Neural progenitor cell (in vitro differentiated cells): ENCODE measurements at regions not wholly inside any gene's neighbourhood (a gene's known extent, or its start where the extent isn't known, plus 50 kb on each side); places are given as distances from the start of the nearest gene placed in this dataset.

Experiments used
- DNase-seq: peaks from one replicate; pipeline ENCODE4 v3.0.0-alpha.2; 2016; ENCODE audit warnings: low spot score
- H2AFZ ChIP-seq: fragments of 200-600 bp; sonication (generic); replicated peaks from 2 replicates; pipeline ENCODE4 v1.6.1; 2016; ENCODE audit warnings: antibody characterized with exemption
- H3F3A ChIP-seq: fragments of 200-600 bp; sonication (generic); 2 replicates; pipeline ENCODE4 v1.6.1; 2016; ENCODE audit warnings: antibody characterized with exemption, low read depth
- H3K27ac ChIP-seq: fragments of 200-600 bp; sonication (generic); 2 replicates; pipeline ENCODE4 v1.5.1; 2016; ENCODE audit warnings: mild to moderate bottlenecking
- H3K27me3 ChIP-seq: fragments of 200-600 bp; sonication (generic); 2 replicates; pipeline ENCODE4 v1.6.1; 2016; ENCODE audit warnings: mild to moderate bottlenecking, moderate library complexity
- H3K36me3 ChIP-seq: fragments of 200-600 bp; sonication (generic); 2 replicates; pipeline ENCODE4 v1.5.1; 2016
- H3K4me1 ChIP-seq: fragments of 200-600 bp; sonication (generic); 2 replicates; pipeline ENCODE4 v1.6.1; 2016; ENCODE audit warnings: mixed run types
- H3K4me2 ChIP-seq: fragments of 200-600 bp; sonication (generic); 2 replicates; pipeline ENCODE4 v1.6.1; 2016
- H3K4me3 ChIP-seq: fragments of 200-600 bp; sonication (generic); 2 replicates; pipeline ENCODE4 v1.5.1; 2016
- H3K79me2 ChIP-seq: fragments of 200-600 bp; sonication (generic); 2 replicates; pipeline ENCODE4 v1.6.1; 2016; ENCODE audit warnings: low read depth
- H3K9ac ChIP-seq: fragments of 200-600 bp; sonication (generic); 2 replicates; pipeline ENCODE4 v1.6.1; 2016
- H3K9me3 ChIP-seq: fragments of 200-600 bp; sonication (generic); 2 replicates; pipeline ENCODE4 v1.5.1; 2016; ENCODE audit warnings: low read depth
- H4K20me1 ChIP-seq: fragments of 200-600 bp; sonication (generic); 2 replicates; pipeline ENCODE4 v1.6.1; 2016; ENCODE audit warnings: low read depth
- H3K27ac Mint-ChIP-seq: 3 replicates; pipeline ENCODE4 v1.8.0; 2021; ENCODE audit warnings: mixed read lengths
- H3K27me3 Mint-ChIP-seq: 2 replicates; pipeline ENCODE4 v1.8.0; 2022; ENCODE audit warnings: low read depth, mild to moderate bottlenecking, inconsistent platforms, moderate library complexity, mixed read lengths; ENCODE audit not compliant: insufficient read depth
- H3K36me3 Mint-ChIP-seq: 3 replicates; pipeline ENCODE4 v1.8.0; 2021; ENCODE audit warnings: mixed read lengths
- H3K4me1 Mint-ChIP-seq: 3 replicates; pipeline ENCODE4 v1.8.0; 2021; ENCODE audit warnings: mixed read lengths
- H3K4me3 Mint-ChIP-seq: 3 replicates; pipeline ENCODE4 v1.8.0; 2021; ENCODE audit warnings: mild to moderate bottlenecking, moderate library complexity, mixed read lengths
- H3K9me3 Mint-ChIP-seq: 3 replicates; pipeline ENCODE4 v1.8.0; 2020; ENCODE audit warnings: mixed read lengths
- CTCF ChIP-seq: fragments of 200-600 bp; sonication (generic); IDR thresholded peaks from 2 replicates; pipeline ENCODE4 v1.5.1; 2017; ENCODE audit warnings: antibody characterized with exemption, mild to moderate bottlenecking
- EZH2 ChIP-seq: fragments of 200-600 bp; sonication (generic); IDR thresholded peaks from 2 replicates; pipeline ENCODE4 v1.6.1; 2017; ENCODE audit warnings: antibody characterized with exemption, mild to moderate bottlenecking, moderate library complexity
- EZH2phosphoT487 ChIP-seq: fragments of 200-600 bp; sonication (generic); IDR thresholded peaks from 2 replicates; pipeline ENCODE4 v1.6.1; 2017; ENCODE audit warnings: antibody characterized with exemption

GRCh38 chr4:137909529-137910309, 332.4 kb downstream of the SLC7A11 start:
- Histone ChIP-seq H3K36me3 (no peaks in the 10 kb centered on the region), H3K4me1 (no peaks in the 10 kb centered on the region), H3K9me3 (no peaks in the 10 kb centered on the region), H3K4me2 (no peak overlapping the region), H3K79me2 (no peaks in the 10 kb centered on the region), H3F3A (no peaks in the 10 kb centered on the region), H3K9ac (no peak overlapping the region), H3K27me3 (no peaks in the 10 kb centered on the region), H2AFZ (peak overlapping the region; percentile 74), H4K20me1 (no peaks in the 10 kb centered on the region), H3K27ac (no peak overlapping the region), H3K4me3 (no peak overlapping the region)
- peaks cover 2% of the 10 kb centered on the region for H3K36me3 Mint-ChIP-seq
- no peak for DNase-seq
- H3K27ac Mint-ChIP-seq, result no peak overlapping the region
- H3K9me3 Mint-ChIP-seq, result peaks cover 6% of the 10 kb centered on the region
- H3K4me1 Mint-ChIP-seq, result no peaks in the 10 kb centered on the region
- H3K4me3 Mint-ChIP-seq, result no peak overlapping the region
- no peaks in the 10 kb centered on the region for H3K27me3 Mint-ChIP-seq
- TF ChIP-seq EZH2phosphoT487, result no peak
- TF ChIP-seq CTCF, result no peak

- H3K4me1 ChIP-seq, result no peaks in the 10 kb centered on the region
- no peak overlapping the region for H2AFZ ChIP-seq
- H3K36me3 ChIP-seq, result no peaks in the 10 kb centered on the region
- Mint-ChIP-seq H3K27ac (no peak overlapping the region), H3K4me3 (no peak overlapping the region), H3K4me1 (no peaks in the 10 kb centered on the region), H3K9me3 (no peaks in the 10 kb centered on the region), H3K36me3 (no peaks in the 10 kb centered on the region), H3K27me3 (no peaks in the 10 kb centered on the region)
- H4K20me1 ChIP-seq, result no peaks in the 10 kb centered on the region
- H3K27ac ChIP-seq, result no peak overlapping the region
- no peaks in the 10 kb centered on the region for H3K27me3 ChIP-seq
- no peak overlapping the region for H3K4me3 ChIP-seq
- H3K9me3 ChIP-seq, result no peaks in the 10 kb centered on the region
- H3F3A ChIP-seq, result no peaks in the 10 kb centered on the region
- no peak overlapping the region for H3K9ac ChIP-seq
- H3K4me2 ChIP-seq, result no peak overlapping the region
- no peaks in the 10 kb centered on the region for H3K79me2 ChIP-seq
- TF ChIP-seq CTCF (no peak), EZH2 (no peak), EZH2phosphoT487 (no peak)
- DNase-seq, result no peak
Observed at GRCh38 chr4:137905930-137906329, 336.2 kb downstream of the SLC7A11 start.

GRCh38 chr4:137901114-137901513, 341.0 kb downstream of the SLC7A11 start:
- no peaks in the 10 kb centered on the region for H3K9me3 ChIP-seq
- no peak for DNase-seq
- no peak overlapping the region for H3K4me3 ChIP-seq
- no peaks in the 10 kb centered on the region for H3K79me2 ChIP-seq
- no peaks in the 10 kb centered on the region for H3F3A ChIP-seq
- no peak overlapping the region for H3K9ac ChIP-seq
- no peaks in the 10 kb centered on the region for H3K27me3 ChIP-seq
- no peaks in the 10 kb centered on the region for H3K4me1 ChIP-seq
- no peak overlapping the region for H3K27ac ChIP-seq
- no peaks in the 10 kb centered on the region for H4K20me1 ChIP-seq
- no peak for TF ChIP-seq EZH2phosphoT487
- no peak for TF ChIP-seq CTCF
- no peak for TF ChIP-seq EZH2
- H3K4me2 ChIP-seq, result no peak overlapping the region
- no peaks in the 10 kb centered on the region for H3K36me3 ChIP-seq
- Mint-ChIP-seq H3K9me3 (no peaks in the 10 kb centered on the region), H3K4me3 (no peak overlapping the region), H3K36me3 (no peaks in the 10 kb centered on the region), H3K27ac (no peak overlapping the region), H3K4me1 (no peaks in the 10 kb centered on the region), H3K27me3 (no peaks in the 10 kb centered on the region)
- no peak overlapping the region for H2AFZ ChIP-seq
